CD1c-positive myeloid dendritic cell (primary cell): ENCODE measurements at regions not wholly inside any gene's neighbourhood (a gene's known extent, or its start where the extent isn't known, plus 50 kb on each side); places are given as distances from the start of the nearest gene placed in this dataset.
"Not testable (repeated sequence)": the region's sequence is repeated elsewhere in the genome, so short reads cannot be mapped to it uniquely, and the experiment has no call there.

ENCODE experiments used
- DNase-seq: peaks from one replicate; pipeline ENCODE4 v3.0.0-alpha.2; 2016; ENCODE audit errors: extremely low spot score

DNA sequence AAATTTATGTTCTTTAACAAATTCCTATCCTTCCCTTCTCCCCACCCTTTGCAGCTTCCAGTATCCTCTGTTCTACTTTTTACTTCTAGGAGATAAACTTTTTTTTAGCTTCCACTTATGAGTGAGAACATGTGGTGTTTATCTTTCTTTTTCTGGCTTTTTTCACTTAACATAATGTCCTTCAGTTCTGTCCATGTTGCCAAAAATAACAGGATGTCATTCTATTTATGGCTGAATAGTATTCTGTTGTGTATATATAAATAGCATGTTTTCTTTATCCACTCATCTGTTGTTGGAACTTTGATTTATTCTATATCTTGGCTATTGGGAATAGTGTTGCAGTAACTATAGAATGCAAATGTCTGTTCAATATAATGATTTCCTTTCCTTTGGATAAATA, 1191.2 kb downstream of the CNTNAP5 start:
- DNase-seq: no peak

DNA sequence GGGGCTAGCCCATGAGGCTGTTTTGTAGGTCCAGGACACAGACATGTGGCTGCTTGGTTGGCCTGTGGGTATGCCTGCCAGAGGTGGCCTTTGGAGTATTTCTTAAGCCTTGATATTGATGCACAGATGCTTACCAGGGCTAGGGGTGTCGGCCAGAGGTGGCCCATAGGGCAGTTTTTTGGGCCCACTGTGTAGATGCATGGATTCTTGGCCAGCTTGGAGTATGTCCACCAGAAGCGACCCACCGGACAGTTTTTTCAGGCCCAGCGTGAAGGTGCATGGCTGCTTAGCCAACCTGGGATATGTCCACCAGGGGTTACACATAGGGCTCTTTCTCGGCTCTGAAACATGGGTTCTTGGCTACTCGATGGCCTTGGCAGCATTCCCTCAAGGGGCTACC, 1199.1 kb downstream of the CNTNAP5 start:
- no peak for DNase-seq

DNA sequence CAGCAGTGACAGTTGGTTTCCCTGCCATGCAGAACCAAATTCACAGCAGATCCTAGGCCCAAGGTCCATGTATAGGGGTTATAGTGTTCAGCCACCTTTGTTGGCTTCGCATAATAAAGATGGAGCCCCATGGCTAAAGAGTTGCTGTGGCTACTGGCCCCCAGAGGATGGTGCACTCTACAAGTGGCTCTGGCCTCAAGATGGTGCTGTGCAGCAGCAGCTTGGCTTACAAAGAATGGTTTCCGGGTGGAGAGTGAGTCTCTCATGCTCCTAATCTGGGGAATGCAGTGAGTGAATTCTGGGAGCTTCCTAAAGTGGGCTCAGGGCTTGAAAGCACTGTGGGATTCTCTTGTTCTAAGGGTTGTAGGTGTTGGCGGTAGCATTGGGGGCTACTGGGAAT, 1199.7 kb downstream of the CNTNAP5 start:
- no peak for DNase-seq

DNA sequence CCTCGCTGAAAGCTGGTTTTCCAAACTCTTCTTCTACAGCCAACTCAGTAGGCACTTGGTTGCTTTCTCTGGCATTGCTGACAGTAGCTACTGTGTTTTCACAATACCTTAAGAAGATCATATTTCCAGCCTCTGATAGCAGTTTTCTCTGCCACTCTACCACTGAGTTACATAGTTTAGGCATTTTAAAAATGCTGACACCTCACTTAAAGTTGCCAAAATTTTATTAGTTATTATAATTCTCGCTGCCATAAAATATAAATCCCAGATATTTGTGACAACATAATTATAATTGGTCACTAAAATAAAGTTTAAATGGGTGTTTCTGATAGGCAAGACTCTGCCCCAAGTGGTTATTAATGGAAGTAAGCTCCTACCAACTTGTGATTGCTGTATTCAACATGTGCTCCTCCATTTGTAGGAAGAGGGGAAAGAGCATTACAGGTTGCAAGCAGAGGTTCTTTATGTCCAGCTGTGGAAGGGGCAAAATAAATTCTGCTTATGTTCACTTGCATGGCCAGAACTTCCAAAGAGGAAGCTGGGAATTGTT, 1202.8 kb downstream of the CNTNAP5 start:
- DNase-seq: no peak

DNA sequence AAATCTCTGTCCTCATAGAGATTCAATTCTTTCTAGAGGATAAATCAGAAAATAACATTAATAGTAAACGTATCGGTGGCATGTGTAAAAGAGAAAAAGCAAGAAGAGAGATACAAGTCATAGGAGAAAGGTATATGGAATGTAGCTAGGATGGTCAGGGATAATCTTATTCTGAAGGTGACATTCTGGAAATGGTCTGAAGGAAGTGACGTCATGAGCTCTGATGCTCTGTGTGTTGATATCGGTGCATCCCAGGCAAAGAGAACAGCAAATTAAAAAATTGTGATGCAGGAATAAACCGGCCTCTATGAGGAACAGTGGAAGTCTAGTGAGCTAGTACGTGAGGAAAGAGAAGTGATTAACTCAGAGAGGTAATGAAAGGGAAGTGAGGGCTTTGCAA, 1215.8 kb downstream of the CNTNAP5 start:
- DNase-seq: no peak

DNA sequence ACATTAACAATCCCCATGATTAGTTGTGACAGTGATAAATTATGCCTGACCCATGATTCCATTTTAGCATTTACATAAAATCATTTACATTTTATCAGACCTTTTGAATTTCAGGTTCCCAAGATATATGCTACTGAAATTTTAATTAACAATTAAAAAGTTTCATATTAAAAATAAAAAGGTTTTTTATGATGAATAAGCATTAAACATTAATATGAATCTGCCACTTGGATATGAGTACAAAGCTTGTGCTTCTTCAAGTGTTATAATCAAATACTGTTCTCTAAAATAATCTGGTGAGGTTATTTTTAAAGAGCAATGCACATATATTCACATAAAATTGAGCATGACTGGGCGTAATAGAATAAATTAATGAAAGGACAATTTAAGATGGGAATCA, 1218.0 kb downstream of the CNTNAP5 start:
- no peak for DNase-seq

DNA sequence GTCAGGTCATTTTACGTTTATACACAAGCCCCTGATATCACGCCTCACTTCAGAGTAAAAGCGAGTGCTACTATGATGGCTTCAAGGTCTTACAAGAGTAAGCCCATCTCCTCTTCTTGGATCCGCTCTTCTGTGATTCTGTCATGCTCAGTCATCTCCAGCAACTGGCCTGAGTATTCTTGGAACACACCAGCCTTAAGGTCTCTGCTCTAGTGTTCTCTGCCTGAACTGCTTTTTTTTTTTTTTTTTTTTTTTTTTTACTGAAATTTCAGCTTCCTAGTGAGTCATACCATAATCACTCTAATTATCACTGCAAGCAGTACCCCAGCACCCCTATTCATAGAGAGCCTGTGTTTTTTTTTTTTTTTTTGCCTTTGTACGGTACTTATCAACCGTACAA, 1228.9 kb downstream of the CNTNAP5 start:
- DNase-seq: no peak

DNA sequence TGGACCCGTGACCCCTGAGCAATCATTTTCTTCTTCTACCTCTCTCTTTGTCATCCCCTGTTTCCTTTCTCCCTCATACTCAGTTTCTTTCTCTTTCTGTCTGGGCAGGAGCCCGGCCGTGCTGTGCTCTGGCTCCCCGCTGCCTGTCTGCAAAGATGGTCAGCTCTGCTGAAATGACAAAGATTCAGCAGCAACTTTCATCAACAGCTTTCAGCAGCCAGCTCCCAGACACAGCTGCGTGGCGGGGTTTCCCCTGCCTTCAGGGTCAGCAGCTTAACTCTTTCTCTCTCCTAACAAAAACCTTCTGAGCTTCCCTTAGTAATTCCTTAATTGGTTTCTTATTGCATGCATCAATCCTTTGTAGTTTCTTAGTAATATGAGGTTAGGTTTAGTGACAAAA, 1234.4 kb downstream of the CNTNAP5 start:
- no peak for DNase-seq

DNA sequence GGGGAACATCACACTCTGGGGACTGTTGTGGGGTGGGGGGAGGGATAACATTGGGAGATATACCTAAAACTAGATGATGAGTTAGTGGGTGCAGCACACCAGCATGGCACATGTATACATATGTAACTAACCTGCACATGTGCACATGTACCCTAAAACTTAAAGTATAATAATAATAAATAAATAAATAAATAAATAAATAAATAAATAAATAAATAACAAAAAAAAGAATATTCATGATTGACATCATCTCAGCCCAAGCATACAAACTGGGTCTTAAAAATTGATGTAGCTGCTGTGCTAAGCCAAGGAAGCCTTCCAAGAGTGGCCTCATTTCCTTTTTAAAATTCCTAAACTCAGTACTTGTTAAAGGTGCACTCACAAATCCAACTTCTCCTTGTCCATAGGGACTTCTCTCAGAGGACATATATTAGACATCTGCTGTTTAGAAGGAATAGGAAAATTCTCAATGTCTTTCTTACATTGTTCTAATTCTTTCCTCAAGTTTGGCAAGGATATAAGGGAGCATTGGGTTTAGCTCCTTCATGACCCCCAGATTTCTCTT, 1235.4 kb downstream of the CNTNAP5 start:
- not testable (repeated sequence) for DNase-seq

DNA sequence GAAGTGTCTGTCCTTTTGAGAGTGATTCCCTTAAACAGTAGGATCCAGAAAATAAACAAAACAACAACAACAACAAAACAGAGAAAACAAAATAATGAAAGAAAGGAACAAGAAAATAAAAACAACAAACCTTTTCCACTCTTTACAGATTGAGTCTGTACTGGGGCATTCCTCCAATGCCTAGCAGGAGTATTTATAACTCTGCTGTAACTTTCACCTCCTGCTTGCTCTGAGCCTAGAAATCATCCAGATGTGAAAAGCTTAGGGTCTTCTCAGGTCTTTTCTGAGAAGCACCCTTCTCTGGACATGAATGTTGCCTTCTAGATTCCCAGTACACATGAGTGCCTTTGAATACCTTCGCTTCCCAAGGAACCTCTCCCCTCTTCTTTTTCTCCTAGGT, 1239.4 kb downstream of the CNTNAP5 start:
- no peak for DNase-seq

DNA sequence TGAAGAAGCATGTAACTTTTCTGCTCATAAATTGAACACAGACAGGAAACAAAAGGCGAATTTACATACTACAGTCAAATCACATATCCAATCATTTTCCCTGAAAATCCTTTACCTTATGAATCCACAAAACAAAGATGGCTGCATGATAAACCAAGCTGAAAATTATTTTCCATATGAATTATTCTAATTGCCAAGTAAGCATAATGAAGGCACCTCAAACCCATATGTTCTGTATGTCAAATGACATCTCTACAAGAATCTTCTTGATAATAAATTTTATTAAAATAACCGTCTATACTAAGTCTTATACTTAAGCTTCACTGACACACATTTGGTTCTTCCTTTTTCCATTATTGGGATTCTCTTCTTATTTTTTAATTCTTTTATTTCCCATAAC, 1242.6 kb downstream of the CNTNAP5 start:
- no peak for DNase-seq

DNA sequence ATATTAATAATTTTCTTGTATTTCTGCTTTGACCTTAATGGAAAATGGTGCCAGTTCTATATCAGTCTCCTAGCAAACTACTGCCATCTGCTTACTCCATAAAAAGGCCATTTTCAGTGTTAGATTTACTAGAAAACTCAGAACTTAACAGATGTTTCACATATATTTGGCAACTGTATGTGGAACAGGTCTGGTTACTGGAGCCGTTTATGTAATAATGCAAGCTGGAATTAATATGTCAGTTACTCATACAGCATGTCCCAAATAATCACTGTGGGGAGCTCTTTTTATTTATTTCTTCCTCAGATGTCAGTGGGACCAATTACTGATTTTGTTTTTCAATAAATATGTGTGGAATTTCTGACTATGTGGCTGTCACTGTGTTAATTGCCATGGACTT, 1247.6 kb downstream of the CNTNAP5 start:
- DNase-seq: no peak

DNA sequence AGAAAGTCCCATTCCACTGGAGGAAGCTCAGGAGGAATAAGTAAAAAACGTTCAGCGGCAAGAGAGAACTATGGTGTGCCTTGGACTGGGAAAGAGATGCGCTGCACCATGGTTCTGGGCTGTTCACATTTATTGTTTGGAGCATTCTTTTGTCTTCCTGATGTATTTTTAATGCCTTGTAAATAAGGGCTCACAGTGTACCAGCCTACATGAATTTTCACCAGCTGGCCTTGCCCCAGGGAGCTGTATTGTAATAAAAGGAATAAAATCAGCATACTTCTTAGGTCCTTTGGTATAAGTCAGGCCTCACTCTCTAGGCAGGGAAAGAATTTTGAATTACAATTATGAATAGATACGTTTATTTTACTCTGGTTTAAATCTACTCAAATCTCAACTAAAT, 1249.6 kb downstream of the CNTNAP5 start:
- DNase-seq: no peak

DNA sequence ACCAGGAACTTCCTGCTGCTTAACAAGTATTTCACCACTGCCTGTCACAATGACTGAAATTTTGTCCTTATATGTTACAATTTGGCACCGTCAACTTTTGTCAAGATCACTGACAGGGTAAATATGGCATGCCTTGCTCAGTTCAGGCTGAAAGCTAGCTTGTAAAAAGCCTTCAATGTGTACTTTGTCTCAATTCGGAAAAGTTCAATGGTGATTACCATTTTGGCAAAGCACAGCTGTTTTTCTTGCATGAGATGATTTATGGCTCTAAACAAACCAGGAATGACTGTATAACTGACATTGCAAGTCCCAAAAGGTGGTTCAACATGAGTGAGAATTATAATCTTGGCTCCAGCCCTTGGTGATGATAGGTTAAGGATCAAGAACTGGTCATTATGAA, 1255.2 kb downstream of the CNTNAP5 start:
- no peak for DNase-seq

DNA sequence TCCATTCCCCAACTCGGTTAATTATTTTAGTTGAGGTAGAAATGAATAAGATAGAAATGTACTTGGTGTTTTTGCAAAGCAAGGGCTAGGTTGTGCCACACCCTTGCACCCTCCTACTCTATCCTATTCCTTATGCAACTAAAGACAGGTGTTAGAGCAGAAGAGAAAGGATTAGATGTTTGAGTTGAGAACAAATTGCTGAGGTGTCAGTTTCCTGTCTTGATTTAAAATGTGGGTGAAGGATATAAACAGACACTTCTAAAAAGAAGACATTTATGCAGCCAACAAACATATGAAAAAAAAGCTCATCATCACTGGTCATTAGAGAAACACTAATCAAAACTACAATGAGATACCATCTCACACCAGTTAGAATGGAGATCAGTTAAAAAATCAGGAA, 1256.2 kb downstream of the CNTNAP5 start:
- no peak for DNase-seq

DNA sequence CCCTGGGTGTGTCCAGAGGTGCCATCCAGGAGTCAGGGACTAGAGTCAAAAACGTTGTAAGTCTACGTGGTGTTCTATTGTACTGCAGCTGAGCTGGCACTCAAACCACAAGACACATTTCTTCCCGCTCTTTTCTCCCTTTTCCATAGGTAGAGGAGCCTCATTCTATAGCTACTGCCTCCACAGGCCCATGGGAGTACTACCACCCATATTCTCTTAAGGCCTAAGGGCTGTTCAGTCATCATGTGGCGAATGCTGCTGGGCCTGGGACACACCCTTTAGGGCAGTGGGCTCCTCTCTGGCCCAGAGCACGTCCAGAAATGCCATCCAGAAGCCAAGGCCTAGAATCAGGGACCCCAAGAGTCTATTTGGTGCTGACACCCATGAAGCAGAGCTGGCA, 1271.7 kb downstream of the CNTNAP5 start:
- no peak for DNase-seq

DNA sequence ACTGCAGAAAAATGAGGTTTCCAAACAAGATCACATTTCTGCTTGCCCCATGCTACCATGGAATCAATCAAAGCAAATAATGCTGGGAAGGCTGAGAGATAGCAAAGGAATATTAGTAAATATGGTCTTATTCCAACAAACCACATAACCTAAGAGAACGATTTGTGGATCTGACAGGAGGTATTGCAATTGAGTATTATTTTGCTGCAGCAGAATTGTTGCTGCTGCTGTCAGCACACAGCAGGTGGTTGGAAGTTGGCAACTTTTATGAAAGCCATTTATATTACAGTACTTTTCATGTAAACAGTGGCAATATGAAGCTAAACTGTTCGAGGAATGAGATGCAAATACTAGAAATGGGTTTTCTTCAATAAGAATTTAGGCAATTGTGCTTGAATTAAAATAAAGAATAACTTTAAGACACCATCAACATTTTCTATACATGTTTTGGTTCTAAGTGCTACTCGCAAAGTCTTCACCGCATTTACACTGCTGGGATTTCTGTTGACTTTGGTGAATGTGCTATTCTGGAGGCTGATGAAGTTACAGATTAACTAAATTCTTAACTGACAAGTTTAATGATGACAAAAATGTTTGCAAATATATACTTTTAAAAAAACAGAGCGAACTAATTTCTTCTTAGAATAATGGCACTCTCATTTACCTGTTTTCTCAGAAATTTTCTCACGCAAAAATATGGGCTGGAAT, 1285.7 kb downstream of the CNTNAP5 start:
- DNase-seq: no peak

DNA sequence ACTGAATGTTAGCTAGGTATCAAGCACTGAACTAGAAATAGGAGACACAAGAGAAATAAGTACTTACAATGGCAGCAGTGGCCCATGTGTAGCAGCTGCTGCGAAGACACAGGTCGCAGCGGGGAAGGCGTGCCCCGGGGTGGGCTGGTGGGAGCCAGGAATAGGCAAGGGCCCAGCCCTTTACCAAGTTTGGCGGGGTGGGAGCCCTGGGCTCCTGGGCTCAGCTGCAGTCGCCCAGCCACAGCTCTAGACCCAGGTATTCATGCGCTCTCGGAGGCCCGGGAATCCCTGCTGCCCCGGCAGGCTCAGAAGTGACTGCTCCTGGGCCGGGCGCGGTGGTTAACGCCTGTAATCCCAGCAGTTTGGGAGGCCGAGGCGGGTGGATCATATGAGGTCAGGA, 1287.3 kb downstream of the CNTNAP5 start:
- DNase-seq: no peak

DNA sequence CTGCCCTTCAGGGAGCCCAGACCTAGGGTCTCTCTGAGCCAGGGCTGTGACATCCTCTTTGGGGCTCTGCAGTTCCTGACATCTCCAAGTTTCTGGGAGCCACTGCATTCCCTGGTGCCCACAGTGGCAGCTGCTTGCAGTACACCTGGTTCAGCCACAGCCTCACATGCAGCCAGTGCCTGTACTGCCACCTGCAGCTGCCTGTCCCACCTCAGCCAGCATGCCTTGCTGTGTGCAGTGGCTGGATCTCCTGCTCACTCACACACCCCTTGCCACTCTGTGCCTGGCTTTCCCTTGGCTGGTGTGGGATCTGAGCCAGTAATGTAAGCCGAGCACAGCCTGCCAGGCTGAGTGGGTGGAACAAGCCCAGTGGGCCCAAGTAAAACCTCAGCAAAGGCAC, 1288.7 kb downstream of the CNTNAP5 start:
- DNase-seq: no peak

DNA sequence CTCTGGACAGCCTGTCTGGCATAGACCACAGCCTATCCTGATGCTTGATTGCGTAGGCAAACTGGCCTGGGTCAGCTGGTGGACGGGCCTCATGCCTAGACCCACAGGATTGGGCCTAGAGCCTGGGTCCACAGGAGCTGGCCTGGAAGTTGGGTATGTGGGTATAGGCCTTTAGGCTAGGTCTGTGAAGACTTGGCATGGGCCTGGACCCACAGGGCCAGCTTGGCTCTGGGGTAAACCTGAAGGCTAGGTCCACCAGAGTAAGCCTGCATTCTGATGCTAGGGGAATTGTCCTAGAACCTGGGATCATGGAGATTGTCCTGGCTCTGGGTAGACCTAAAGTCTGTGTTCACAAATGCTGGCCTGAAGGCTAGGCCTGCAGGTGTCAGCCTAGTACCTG, 1293.7 kb downstream of the CNTNAP5 start:
- DNase-seq: no peak

DNA sequence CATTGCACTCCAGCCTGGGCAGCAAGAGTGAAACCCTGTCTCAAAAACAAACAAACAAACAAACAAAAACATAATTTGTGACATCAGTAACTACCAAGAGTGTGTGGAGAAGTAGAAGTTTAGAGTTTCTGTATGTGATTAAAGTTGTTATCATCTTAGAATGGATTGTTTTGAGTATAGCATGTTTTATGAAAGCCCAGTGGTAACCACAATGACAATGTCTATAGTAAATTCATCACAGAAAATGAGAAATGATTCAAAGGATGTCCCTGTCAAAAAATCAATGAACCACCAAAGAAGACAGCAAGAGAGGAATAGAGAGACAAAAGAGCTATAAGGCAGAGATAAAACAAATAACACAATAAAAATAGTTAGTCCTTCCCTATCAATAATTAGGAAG, 1299.2 kb downstream of the CNTNAP5 start:
- no peak for DNase-seq

DNA sequence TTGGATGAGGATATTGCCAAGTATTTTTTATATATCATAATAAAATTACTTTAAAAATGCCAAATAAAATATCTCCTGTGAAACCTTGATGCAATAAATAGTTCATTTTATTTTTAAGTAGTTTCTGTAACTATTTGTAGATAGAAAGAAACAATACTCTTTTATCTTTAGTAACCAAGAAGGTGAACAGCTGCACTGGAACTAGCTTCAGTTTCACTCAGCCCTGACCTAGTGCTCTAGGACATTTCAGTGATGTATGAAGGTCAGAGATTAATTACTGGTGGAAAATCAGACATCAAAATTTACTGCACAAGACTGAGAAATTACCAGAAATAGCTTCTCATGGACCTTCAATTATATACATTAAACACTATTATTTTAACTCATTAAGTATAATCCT, 1305.0 kb downstream of the CNTNAP5 start:
- DNase-seq: no peak

DNA sequence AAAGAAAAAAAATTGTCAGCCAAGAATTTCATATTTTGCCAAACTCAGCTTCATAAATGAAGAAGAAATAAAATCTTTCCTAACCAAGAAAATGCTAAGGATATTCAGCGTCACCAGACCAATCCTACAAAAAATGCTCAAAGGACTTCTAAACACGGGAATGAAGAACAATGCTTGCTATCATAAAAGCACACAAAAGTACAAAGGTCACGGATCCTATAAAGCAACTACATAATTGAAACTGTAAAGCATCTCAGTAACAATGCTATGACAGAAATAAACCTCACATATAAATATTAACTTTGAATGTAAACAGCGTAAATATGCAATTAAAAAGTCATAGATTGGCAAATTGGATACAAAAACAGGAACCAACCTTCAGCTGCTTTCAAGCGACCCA, 1314.6 kb upstream of the GYPC start:
- no peak for DNase-seq

DNA sequence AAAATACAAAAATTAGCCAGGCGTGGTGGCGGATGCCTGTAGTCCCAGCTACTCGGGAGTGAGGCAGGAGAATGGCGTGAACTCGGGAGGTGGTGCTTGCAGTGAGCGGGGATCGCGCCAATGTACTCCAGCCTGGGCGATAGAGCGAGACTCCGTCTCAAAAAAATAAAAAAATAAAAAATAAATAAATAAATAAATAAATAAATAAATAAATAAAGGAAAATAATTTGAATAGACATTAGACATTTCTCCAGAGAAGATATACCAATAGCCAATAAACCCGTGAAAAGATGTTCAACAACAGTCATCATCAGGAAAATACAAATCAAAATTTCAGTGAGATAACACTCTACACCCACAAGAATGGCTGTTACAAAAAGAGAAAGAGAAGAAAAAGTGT, 1302.4 kb upstream of the GYPC start:
- DNase-seq: not testable (repeated sequence)
